NCI-H226 (cell line): ENCODE measurements at regions not wholly inside any gene's neighbourhood (a gene's known extent, or its start where the extent isn't known, plus 50 kb on each side); places are given as distances from the start of the nearest gene placed in this dataset.

Experiments used
- DNase-seq: peaks from one replicate; pipeline ENCODE4 v3.0.0-alpha.2; 2015

- DNase-seq, result no peak
Measured at GRCh38 chr11:45723397-45723796, 58.0 kb upstream of the CHST1 start.

- DNase-seq, result no peak
Measured at GRCh38 chr11:45722144-45722543, 56.7 kb upstream of the CHST1 start.

DNA sequence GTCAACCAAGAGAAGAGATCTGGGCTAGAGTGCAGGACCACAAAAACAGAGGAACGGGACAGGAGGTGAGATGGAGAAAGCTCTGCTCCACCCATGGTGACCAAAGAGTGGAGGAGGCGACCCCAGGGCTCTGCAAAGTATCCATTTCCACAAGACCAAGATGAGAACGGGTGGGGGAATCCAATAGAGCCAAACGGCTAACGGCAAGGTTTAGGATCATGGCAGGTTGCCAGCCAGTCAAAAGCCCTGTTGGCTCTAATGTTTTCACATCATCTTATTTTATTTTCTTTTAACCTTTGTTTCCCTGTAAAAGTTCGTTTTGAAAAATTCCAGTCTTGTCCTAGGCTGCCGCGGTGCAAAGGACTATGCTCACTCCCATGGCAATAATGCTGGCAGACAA, 52.1 kb upstream of the CHST1 start:
- DNase-seq, result no peak

DNA sequence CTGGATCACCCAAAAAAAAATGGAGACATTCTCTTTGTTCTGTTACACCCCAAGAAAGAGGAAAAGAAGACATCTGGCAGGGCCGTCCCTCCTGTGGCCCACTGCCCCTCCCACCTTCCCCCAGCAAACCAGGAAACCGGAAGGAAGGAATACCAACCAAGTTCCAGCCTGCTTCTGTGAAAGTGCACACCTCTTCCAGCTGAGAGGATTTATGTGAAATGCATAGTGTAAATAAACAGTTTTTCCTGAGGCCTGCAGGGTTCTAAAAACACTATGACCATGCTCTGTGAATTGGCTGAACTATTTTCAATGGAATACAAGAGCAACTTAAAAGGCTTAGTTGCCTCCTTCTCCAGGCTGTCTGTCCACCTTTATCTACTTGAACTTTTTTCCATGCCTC, 50.0 kb upstream of the CHST1 start:
- no peak for DNase-seq
